ENCODE measurements at regions not wholly inside any gene's neighbourhood (a gene's known extent, or its start where the extent isn't known, plus 50 kb on each side); places are given as distances from the start of the nearest gene placed in this dataset.

GRCh38 chr1:102102276-102102780 lies 105.6 kb upstream of the OLFM3 start:
- no peaks in the 10 kb centered on the region for H3K9me2 ChIP-seq
- H3K27ac ChIP-seq (ENCODE audit: low read depth in 2 of 2, low read length in 1 of 2) = no peak overlapping the region
- H3K9me3 ChIP-seq = no peaks in the 10 kb centered on the region
- ChIA-PET CTCF (no interaction called here), POLR2A (no interaction called here)
- no peaks in the 10 kb centered on the region for H4K20me1 ChIP-seq (ENCODE audit: insufficient read depth)
- WGBS (ENCODE audit: low lambda C conversion rate) = 50% methylated on average over 3 of the region's 3 CpGs
- no peaks in the 10 kb centered on the region for H3K36me3 ChIP-seq (replicated peaks in 1 of 2; ENCODE audit: control insufficient read depth in 1 of 2, insufficient read depth in 2 of 2, low read length in 1 of 2)
- H3K9ac ChIP-seq = no peak overlapping the region
- no peaks in the 10 kb centered on the region for H3F3A ChIP-seq (replicated peaks; ENCODE audit: insufficient read depth)
- no peak overlapping the region for H3K4me3 ChIP-seq (ENCODE audit: low read depth in 2 of 2, low read length in 1 of 2)
- H3K4me2 ChIP-seq = no peak overlapping the region
- DNase-seq = no peak
- H2AFZ ChIP-seq (ENCODE audit: low read depth) = no peak overlapping the region
- no peaks in the 10 kb centered on the region for H3K27me3 ChIP-seq (ENCODE audit: insufficient read depth)
- no peaks in the 10 kb centered on the region for H3K4me1 ChIP-seq (ENCODE audit: control insufficient read depth in 1 of 2, insufficient read depth in 2 of 2, low read depth in 1 of 2, low read length in 1 of 2)
- TF ChIP-seq CTCF (IDR thresholded peaks at IDR 0.05) (no peak), EZH2phosphoT487 (IDR thresholded peaks at IDR 0.05; ENCODE audit: borderline replicate concordance, low read depth) (no peak), POLR2AphosphoS5 (IDR thresholded peaks at IDR 0.05; ENCODE audit: low read depth, low read length) (no peak), EP300 (IDR thresholded peaks at IDR 0.05; ENCODE audit: borderline replicate concordance in 1 of 2, low read depth in 1 of 2, low read length in 1 of 2) (no peak), NFIC (IDR thresholded peaks at IDR 0.05; ENCODE audit: borderline replicate concordance) (no peak), JUND (IDR thresholded peaks at IDR 0.05) (no peak), TCF12 (IDR thresholded peaks at IDR 0.05) (no peak), RXRA (IDR thresholded peaks at IDR 0.05; ENCODE audit: borderline replicate concordance, low read depth) (no peak), USF1 (IDR thresholded peaks at IDR 0.05; ENCODE audit: borderline replicate concordance, low read depth) (no peak)
- TF ChIP-seq, protein P1, sequence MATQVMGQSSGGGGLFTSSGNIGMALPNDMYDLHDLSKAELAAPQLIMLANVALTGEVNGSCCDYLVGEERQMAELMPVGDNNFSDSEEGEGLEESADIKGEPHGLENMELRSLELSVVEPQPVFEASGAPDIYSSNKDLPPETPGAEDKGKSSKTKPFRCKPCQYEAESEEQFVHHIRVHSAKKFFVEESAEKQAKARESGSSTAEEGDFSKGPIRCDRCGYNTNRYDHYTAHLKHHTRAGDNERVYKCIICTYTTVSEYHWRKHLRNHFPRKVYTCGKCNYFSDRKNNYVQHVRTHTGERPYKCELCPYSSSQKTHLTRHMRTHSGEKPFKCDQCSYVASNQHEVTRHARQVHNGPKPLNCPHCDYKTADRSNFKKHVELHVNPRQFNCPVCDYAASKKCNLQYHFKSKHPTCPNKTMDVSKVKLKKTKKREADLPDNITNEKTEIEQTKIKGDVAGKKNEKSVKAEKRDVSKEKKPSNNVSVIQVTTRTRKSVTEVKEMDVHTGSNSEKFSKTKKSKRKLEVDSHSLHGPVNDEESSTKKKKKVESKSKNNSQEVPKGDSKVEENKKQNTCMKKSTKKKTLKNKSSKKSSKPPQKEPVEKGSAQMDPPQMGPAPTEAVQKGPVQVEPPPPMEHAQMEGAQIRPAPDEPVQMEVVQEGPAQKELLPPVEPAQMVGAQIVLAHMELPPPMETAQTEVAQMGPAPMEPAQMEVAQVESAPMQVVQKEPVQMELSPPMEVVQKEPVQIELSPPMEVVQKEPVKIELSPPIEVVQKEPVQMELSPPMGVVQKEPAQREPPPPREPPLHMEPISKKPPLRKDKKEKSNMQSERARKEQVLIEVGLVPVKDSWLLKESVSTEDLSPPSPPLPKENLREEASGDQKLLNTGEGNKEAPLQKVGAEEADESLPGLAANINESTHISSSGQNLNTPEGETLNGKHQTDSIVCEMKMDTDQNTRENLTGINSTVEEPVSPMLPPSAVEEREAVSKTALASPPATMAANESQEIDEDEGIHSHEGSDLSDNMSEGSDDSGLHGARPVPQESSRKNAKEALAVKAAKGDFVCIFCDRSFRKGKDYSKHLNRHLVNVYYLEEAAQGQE (IDR thresholded peaks at IDR 0.05; ENCODE audit: low read depth, low read length) = no peak
- TF ChIP-seq, protein P2, sequence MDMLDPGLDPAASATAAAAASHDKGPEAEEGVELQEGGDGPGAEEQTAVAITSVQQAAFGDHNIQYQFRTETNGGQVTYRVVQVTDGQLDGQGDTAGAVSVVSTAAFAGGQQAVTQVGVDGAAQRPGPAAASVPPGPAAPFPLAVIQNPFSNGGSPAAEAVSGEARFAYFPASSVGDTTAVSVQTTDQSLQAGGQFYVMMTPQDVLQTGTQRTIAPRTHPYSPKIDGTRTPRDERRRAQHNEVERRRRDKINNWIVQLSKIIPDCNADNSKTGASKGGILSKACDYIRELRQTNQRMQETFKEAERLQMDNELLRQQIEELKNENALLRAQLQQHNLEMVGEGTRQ (IDR thresholded peaks at IDR 0.05; ENCODE audit: borderline replicate concordance, low read depth, low read length) = no peak
- TF ChIP-seq, protein P3, sequence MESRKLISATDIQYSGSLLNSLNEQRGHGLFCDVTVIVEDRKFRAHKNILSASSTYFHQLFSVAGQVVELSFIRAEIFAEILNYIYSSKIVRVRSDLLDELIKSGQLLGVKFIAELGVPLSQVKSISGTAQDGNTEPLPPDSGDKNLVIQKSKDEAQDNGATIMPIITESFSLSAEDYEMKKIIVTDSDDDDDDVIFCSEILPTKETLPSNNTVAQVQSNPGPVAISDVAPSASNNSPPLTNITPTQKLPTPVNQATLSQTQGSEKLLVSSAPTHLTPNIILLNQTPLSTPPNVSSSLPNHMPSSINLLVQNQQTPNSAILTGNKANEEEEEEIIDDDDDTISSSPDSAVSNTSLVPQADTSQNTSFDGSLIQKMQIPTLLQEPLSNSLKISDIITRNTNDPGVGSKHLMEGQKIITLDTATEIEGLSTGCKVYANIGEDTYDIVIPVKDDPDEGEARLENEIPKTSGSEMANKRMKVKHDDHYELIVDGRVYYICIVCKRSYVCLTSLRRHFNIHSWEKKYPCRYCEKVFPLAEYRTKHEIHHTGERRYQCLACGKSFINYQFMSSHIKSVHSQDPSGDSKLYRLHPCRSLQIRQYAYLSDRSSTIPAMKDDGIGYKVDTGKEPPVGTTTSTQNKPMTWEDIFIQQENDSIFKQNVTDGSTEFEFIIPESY (IDR thresholded peaks at IDR 0.05; ENCODE audit: borderline replicate concordance, low read depth) = no peak
- no peaks in the 10 kb centered on the region for H3K79me2 ChIP-seq (ENCODE audit: insufficient read depth)
